OCI-LY1 (cell line): ENCODE measurements at regions not wholly inside any gene's neighbourhood (a gene's known extent, or its start where the extent isn't known, plus 50 kb on each side); places are given as distances from the start of the nearest gene placed in this dataset.

Source experiments
- H2AFZ ChIP-seq: fragments of 200-600 bp; sonication (generic), shearing (Covaris generic); 2 replicates; pipeline ENCODE4 v1.6.0; 2014; ENCODE audit warnings: antibody characterized with exemption, mild to moderate bottlenecking, low read length
- H3F3A ChIP-seq: fragments of 200-600 bp; sonication (generic), shearing (Covaris generic); 2 replicates; pipeline ENCODE4 v1.6.0; 2014; ENCODE audit warnings: mild to moderate bottlenecking, antibody characterized with exemption, low read length, moderate library complexity; ENCODE audit not compliant: insufficient read depth
- H3K27ac ChIP-seq: fragments of 200-600 bp; sonication (generic); 2 replicates; pipeline ENCODE4 v1.5.1; 2014; ENCODE audit warnings: low read length, mixed run types, mild to moderate bottlenecking, low read depth; ENCODE audit not compliant: poor library complexity, severe bottlenecking
- H3K27me3 ChIP-seq: fragments of 200-600 bp; sonication (generic); 2 replicates; pipeline ENCODE4 v1.6.0; 2014; ENCODE audit warnings: antibody characterized with exemption, mild to moderate bottlenecking, low read length, moderate library complexity; ENCODE audit not compliant: insufficient read depth
- H3K36me3 ChIP-seq: fragments of 200-600 bp; sonication (generic); 2 replicates; pipeline ENCODE4 v1.6.1; 2014; ENCODE audit warnings: mild to moderate bottlenecking, antibody characterized with exemption, low read length, moderate library complexity, mixed read lengths; ENCODE audit not compliant: insufficient read depth
- H3K4me1 ChIP-seq: fragments of 200-600 bp; sonication (generic); 2 replicates; pipeline ENCODE4 v1.5.1; 2014; ENCODE audit warnings: mild to moderate bottlenecking, low read length, moderate library complexity; ENCODE audit not compliant: insufficient read depth, severe bottlenecking
- H3K4me2 ChIP-seq: fragments of 200-600 bp; sonication (generic), shearing (Covaris generic); 2 replicates; pipeline ENCODE4 v1.6.1; 2014; ENCODE audit warnings: low read length
- H3K4me3 ChIP-seq: fragments of 200-600 bp; sonication (generic); 2 replicates; pipeline ENCODE4 v1.5.1; 2014; ENCODE audit warnings: low read length, low read depth, mild to moderate bottlenecking, mixed read lengths; ENCODE audit not compliant: poor library complexity, severe bottlenecking
- H3K79me2 ChIP-seq: fragments of 200-600 bp; shearing (Covaris generic); 2 replicates; pipeline ENCODE4 v1.6.1; 2016; ENCODE audit warnings: mixed run types, low read length, mixed read lengths; ENCODE audit not compliant: insufficient read depth
- H3K9ac ChIP-seq: fragments of 200-600 bp; sonication (generic), shearing (Covaris generic); 2 replicates; pipeline ENCODE4 v1.6.1; 2014; ENCODE audit warnings: mild to moderate bottlenecking, low read length, mixed read lengths
- H3K9me2 ChIP-seq: fragments of 200-600 bp; sonication (generic), shearing (Covaris generic); 2 replicates; pipeline ENCODE4 v1.6.1; 2014; ENCODE audit warnings: low read depth, mild to moderate bottlenecking, low read length, mixed read lengths
- H3K9me3 ChIP-seq: fragments of 200-600 bp; shearing (Covaris generic); 2 replicates; pipeline ENCODE4 v1.6.1; 2014; ENCODE audit warnings: low read length, mixed read lengths
- H4K20me1 ChIP-seq: fragments of 200-600 bp; sonication (generic), shearing (Covaris generic); 2 replicates; pipeline ENCODE4 v1.6.0; 2016; ENCODE audit warnings: mild to moderate bottlenecking, low read length; ENCODE audit not compliant: insufficient read depth
- EZH2 ChIP-seq: fragments of 200-600 bp; sonication (generic), shearing (Covaris generic); IDR thresholded peaks from 2 replicates; pipeline ENCODE4 v1.8.0; 2017; ENCODE audit warnings: borderline replicate concordance, mixed run types, mild to moderate bottlenecking, antibody characterized with exemption, low read length, moderate library complexity, mixed read lengths
- TF ChIP-seq, protein P1 (sequence below): fragments of 200-600 bp; sonication (generic), shearing (Covaris generic); IDR thresholded peaks from 2 replicates; pipeline ENCODE4 v1.5.1; 2017; ENCODE audit warnings: mild to moderate bottlenecking, antibody characterized with exemption, low read length, moderate library complexity, mixed read lengths

DNA sequence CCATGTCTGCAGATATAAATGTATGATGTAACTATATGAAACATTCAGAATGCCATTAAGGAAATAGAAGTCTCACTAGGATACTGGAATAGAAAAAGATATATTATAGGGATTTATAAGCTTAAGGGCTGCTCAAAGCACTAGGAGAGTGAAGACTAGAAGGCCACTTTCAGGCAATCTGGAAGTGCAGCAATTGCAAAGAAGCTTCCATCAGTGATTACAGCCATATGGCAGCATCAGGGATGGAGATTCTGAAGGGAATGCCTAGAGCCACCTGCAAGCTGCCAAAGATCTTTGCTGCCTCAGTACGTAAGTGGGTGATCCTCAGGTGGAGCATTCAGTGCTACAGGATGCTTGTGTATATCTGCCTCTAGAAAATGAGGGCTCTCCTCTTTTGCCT lies 796.2 kb upstream of the EPHA7 start:
- no peaks in the 10 kb centered on the region for H3K36me3 ChIP-seq
- H3K4me2 ChIP-seq, result no peak overlapping the region
- H3K9me3 ChIP-seq, result no peaks in the 10 kb centered on the region
- H4K20me1 ChIP-seq, result no peaks in the 10 kb centered on the region
- H3K4me1 ChIP-seq, result no peaks in the 10 kb centered on the region
- H3K27me3 ChIP-seq, result no peaks in the 10 kb centered on the region
- no peak overlapping the region for H2AFZ ChIP-seq
- H3K27ac ChIP-seq, result no peak overlapping the region
- H3F3A ChIP-seq, result no peaks in the 10 kb centered on the region
- no peaks in the 10 kb centered on the region for H3K9me2 ChIP-seq
- H3K4me3 ChIP-seq, result no peak overlapping the region
- no peaks in the 10 kb centered on the region for H3K79me2 ChIP-seq
- TF ChIP-seq EZH2, result no peak
- TF ChIP-seq, protein P1, sequence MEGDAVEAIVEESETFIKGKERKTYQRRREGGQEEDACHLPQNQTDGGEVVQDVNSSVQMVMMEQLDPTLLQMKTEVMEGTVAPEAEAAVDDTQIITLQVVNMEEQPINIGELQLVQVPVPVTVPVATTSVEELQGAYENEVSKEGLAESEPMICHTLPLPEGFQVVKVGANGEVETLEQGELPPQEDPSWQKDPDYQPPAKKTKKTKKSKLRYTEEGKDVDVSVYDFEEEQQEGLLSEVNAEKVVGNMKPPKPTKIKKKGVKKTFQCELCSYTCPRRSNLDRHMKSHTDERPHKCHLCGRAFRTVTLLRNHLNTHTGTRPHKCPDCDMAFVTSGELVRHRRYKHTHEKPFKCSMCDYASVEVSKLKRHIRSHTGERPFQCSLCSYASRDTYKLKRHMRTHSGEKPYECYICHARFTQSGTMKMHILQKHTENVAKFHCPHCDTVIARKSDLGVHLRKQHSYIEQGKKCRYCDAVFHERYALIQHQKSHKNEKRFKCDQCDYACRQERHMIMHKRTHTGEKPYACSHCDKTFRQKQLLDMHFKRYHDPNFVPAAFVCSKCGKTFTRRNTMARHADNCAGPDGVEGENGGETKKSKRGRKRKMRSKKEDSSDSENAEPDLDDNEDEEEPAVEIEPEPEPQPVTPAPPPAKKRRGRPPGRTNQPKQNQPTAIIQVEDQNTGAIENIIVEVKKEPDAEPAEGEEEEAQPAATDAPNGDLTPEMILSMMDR, result no peak
- H3K9ac ChIP-seq, result no peak overlapping the region

DNA sequence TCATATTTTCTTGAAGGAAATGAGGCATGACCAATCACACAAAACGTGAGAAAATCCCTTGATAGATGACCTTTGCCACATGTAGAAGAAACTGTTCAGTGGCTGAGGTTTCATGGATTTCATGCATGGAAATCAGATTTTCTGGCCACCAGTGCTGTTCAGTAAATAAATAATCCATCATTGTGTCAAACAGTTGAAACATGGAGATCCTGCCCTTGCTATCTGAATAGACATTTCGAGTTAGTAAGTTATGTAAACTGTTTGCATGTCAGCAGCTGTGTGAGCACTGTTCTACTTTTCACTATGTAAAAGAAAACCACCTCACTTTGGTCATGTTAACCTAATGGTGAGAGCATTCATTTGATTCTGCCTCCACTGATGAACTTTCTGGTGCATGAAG lies 793.9 kb upstream of the EPHA7 start:
- H3K9ac ChIP-seq, result no peak overlapping the region
- no peak overlapping the region for H3K27ac ChIP-seq
- TF ChIP-seq, protein P1, result no peak
- H3K79me2 ChIP-seq, result no peaks in the 10 kb centered on the region
- no peaks in the 10 kb centered on the region for H3K27me3 ChIP-seq
- H3K9me3 ChIP-seq, result no peaks in the 10 kb centered on the region
- H2AFZ ChIP-seq, result no peak overlapping the region
- H3K4me2 ChIP-seq, result no peak overlapping the region
- H4K20me1 ChIP-seq, result no peaks in the 10 kb centered on the region
- H3K4me3 ChIP-seq, result no peak overlapping the region
- no peaks in the 10 kb centered on the region for H3K4me1 ChIP-seq
- H3K36me3 ChIP-seq, result no peaks in the 10 kb centered on the region
- no peaks in the 10 kb centered on the region for H3F3A ChIP-seq
- H3K9me2 ChIP-seq, result no peaks in the 10 kb centered on the region

DNA sequence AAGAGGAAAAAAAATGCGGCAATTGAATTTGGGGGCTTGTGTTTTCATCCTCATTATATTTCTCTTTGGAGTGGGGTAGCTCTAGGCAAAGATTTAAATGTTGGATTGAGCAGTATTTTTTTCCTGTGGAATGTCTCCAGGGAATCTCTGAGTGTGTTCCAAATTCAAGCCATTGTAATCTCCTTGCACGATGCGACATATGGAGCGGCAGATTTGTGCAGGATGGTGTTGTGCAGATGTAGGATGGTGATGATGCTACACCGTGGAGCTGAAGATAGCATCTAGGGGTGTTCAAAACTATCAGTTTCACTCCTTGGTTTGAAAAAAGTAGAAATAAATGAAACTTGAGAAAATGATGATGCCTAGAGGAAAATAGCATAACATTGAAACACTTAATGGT lies 777.5 kb upstream of the EPHA7 start:
- Histone ChIP-seq H4K20me1 (no peaks in the 10 kb centered on the region), H3F3A (no peaks in the 10 kb centered on the region), H3K9me2 (no peaks in the 10 kb centered on the region), H3K9ac (no peak overlapping the region), H3K4me1 (no peaks in the 10 kb centered on the region), H3K36me3 (no peaks in the 10 kb centered on the region), H3K79me2 (no peaks in the 10 kb centered on the region), H3K27me3 (no peaks in the 10 kb centered on the region), H3K9me3 (no peaks in the 10 kb centered on the region), H3K4me3 (no peak overlapping the region), H3K4me2 (no peak overlapping the region), H2AFZ (no peak overlapping the region), H3K27ac (no peak overlapping the region)
- no peak for TF ChIP-seq EZH2
- TF ChIP-seq, protein P1, result no peak
